NCI-H146 treated with DMSO at 0.1 percent for 48 hours (cell line): ENCODE measurements at regions not wholly inside any gene's neighbourhood (a gene's known extent, or its start where the extent isn't known, plus 50 kb on each side); places are given as distances from the start of the nearest gene placed in this dataset.
"Not testable (repeated sequence)": the region's sequence is repeated elsewhere in the genome, so short reads cannot be mapped to it uniquely, and the experiment has no call there.

Source experiments
- DNase-seq: peaks from one replicate; lab custom pipeline; 2025; ENCODE audit not compliant: unreplicated experiment; lab: John Stamatoyannopoulos, UW

DNA sequence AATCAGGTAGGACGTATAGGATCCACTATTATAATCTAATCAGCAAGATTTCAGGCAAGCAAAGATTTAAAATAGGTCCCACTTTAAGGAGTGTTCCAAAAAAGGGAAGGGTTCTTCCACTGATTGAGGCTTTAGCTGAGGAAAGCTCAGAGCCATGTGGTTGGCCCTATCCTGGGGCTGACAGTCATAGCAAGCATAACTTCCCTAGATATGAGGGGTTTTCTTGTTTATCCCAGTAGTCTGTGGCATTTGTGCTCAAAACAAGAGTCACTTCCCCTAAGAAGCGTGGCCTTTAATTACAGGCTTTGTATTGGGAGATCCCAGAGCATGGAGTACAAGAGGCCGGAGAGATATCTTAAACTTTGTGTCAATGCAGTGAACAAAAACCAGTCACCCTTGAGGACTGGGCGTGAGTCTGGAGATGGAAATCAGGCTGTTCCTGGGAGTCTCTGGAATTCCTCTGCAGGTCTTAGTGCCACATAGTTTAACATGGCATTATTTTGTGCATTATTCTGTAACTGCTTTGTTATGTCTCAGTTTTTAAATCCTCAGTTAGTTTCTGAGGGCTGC lies 136.9 kb upstream of the FBXO11 start:
- DNase-seq: no peak

- DNase-seq: no peak
These were observed 137.4 kb upstream of the FBXO11 start for GRCh38 chr2:48043746-48044145.

GRCh38 chr2:48045613-48046012 lies 139.3 kb upstream of the FBXO11 start:
- DNase-seq: no peak

GRCh38 chr2:48048476-48049171 lies 142.3 kb upstream of the FBXO11 start:
- DNase-seq: no peak

- no peak for DNase-seq
These were observed 143.1 kb upstream of the FBXO11 start for GRCh38 chr2:48049371-48049770.

DNA sequence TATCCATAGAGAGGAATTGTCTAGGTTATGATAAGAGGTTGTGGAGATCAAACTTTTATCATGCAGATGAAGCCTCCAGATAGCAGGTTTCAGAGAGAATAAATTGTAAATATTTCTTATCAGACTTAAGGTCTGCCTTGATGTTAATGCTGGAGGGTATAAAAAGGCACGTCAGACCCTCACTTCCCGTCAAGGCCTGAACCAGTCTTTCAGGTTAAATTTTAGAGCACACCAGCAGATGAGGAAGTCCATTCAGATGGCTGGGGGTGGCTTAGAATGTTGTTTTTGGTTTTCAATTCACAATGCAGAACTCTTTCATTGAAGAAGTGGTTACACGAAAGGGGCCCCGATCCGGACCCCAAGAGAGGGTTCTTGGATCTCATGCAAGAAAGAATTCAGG lies 144.4 kb upstream of the FBXO11 start:
- DNase-seq: no peak

DNA sequence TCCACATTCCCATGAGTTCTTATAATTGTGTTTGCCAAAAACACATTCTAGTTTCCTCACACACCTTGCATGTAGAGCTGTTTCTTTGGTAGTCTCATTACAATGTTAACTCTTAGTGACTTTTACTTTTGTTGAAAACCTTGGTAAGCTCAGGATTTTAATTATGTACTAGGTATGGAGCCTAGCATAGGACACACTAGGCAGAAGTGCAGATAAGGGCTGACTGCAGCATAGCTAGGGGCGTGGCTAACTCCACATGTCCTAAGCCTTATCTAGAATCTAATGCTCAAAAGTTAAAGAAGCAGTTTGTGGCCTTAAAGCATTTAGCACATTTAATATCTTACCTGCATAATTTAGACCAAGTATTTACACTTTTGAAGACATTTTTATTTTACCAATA lies 153.7 kb upstream of the FBXO11 start:
- no peak for DNase-seq

GRCh38 chr2:48061656-48062055 lies 155.4 kb upstream of the FBXO11 start:
- not testable (repeated sequence) for DNase-seq

DNA sequence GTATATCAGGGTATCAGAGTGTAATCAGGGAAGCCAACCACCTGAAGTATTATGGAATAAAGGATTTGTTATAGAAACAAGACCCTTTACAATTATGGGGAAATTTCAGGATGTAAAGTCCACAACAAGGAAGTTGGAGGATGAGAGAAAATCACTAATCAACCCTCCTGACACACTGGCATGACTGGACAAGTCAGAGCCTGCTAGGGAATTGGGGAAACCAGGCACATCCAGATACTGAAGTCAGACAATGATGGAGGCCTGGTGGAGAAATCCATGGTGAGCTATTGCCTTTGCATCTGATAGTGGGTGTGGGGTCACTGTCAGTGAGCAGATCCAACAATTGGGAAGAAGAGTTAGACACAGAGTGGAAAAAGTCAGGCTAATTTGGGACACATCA lies 158.8 kb upstream of the FBXO11 start:
- DNase-seq: no peak

- DNase-seq: no peak
These were observed 159.7 kb upstream of the FBXO11 start for GRCh38 chr2:48066000-48066399.

GRCh38 chr2:48069769-48070168 lies 163.5 kb upstream of the FBXO11 start:
- DNase-seq: no peak

DNA sequence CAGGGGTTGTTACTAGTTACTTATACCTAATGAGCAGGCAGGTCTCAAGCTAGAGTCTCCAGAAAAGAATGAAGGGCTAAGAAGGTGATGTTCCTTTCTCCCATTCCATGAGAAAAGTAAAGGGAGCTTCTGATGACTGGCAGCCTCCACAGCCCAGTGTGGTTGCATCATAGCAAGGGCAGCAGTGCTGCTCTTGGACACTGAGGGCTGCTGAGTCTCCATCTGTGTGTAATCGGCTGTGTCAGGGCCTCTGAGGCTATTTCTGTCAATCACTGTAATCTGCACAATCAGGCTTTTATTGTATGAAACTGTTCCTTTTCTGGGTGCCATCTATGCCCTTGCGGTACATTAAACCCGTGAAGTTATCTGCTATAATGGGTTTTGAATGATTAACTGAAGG lies 164.1 kb upstream of the FBXO11 start:
- DNase-seq: no peak

GRCh38 chr2:48072583-48072982 lies 166.3 kb upstream of the FBXO11 start:
- no peak for DNase-seq

DNA sequence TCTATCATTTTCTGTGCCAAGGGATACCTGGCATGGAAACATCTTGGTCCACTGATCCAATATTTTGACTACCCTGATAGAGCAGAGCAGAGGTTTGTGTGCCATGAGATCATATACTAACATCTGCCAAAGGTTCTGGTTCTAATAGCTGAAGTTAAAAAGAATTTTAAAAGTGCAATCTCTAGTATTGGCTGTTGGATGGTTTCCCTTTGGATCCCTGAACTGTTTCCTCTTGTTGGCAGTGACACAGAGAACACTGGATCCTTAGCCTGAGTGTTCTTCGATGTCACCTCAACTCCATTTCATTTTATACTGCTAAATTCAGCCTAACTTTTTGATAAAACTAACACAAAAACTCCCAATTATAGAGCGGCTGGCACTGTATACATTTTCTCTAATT lies 169.3 kb upstream of the FBXO11 start:
- DNase-seq: no peak

DNA sequence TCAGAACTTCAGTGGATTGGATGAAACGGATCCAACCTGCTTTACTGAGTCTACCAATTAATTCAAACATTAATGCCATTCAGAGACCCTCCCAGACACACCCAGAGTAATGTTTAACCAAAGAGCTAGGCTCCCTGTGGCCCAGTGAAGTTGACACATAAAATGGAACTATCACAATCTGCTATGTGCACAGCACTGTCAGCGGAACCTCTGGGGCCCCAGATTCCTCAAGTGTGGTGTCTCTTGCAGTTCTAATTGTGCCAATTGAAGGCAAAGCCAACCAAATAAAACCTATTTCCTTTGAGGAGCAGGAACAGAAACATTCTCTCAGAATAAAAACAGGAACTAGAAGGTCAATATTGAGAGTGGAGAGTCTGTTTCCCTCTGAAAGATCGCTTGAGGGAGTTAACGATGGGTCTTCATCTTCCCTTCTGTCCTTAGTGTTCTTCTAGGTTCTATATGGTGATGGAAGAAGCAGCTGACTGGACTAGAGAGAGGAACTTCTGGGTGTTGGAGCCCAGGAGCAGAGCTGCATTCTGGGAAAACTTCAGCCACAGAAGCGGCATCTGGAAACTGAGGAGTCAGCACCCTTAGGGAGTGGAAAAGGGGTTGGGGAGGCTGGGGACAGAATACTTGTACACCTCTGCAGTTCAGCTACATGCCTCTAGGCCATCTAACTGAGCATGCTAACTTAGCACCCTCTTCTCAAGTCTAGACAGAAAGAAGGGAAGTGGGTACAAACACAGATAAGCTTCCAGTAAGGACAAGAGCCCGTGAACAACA lies 174.4 kb upstream of the FBXO11 start:
- DNase-seq: no peak

DNA sequence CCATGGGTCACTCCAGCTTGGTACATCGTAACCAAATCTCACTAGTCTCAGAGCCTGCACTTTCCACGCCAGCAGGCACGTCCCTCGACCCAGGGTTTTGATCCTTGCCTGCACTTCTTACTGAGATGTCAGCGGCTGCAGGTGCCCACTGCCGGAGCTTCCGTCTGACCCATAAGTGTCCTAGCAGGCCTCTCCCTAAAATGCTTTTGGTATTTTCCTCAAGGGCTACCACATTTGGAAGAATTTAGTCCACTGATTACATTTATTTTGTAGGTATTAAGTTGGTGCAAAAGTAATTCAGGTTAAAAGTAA lies 175.0 kb upstream of the FBXO11 start:
- no peak for DNase-seq

DNA sequence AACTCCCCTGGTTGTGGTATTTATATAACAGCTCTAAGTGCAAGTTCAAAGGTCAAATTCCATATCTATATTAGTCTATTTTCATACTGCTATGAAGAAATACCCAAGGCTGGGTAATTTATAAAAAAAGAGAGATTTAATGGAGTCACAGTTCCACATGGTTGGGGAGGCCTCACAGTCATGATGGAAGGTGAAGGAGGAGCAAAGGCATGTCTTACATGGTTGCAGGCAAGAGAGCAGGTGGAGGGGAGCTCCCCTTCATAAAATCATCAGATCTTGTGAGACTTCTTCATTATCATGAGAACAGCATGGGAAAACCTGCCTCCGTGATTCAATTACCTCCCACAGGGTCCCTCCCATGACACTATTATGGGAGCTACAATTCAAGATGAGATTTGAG lies 179.6 kb upstream of the FBXO11 start:
- no peak for DNase-seq

GRCh38 chr2:48088994-48089393 lies 182.7 kb upstream of the FBXO11 start:
- DNase-seq: no peak

DNA sequence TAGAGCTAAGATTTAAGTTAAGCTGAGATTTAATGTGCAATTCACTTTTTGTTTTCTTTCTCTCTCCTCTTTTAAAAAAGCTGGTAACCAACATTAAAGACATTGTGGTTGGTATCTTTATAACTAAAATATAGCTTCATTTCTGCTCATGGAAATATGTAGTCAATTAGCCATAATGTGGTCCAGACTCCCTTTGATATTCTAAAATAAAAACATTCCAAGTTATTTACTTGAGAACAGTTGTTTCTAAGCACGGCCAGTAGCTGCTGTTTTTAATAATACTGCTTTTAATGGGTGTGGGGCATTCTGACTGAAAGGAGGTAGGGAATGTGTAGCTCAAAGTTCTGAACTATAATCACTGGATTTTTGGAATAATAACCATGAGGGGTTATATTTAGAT lies 183.3 kb upstream of the FBXO11 start:
- no peak for DNase-seq

DNA sequence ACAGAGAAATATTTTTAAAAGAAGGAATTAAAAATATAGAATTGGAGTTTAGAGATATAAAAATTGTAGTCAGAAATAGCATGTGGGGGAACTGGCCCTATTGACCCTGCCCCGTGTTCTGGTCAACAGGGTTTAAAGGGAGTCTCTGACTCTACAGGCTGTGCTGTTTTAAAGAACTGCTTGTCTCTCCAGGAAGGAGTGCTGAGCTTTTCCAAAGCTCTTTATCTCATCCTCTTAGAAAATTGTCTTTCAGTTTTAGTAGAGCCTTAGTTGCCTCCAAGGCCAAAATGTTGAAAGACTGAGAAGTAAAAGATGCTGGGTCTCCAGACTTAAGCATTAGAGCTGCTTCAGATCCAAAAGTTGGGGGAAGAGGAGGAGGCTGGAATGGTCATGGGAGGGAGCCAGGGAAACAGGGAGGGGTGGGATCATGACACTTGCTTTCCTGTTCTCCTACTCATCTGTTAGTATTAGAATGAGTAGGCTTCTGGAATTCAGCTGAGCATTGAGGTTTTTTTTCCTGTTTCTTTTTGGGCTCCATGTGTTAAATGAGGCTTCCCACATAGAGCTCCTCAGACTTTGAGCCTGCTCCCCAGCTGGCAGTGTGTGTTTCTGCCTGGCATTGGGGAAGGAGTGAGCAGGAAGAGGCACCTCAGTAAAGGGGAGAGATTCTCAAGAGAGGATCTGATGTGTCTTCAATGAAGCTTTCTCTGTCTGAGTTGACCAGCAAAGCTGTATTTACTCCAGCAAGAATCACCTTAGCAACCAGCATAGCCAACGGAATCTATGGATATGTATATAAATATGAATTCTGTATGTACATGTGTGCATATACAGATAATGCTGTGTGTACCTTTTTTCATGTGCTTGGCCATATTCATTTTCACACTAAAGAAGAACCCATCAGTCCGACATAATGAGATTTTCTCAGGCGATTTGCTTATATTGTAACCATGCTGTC lies 186.8 kb upstream of the FBXO11 start:
- no peak for DNase-seq

DNA sequence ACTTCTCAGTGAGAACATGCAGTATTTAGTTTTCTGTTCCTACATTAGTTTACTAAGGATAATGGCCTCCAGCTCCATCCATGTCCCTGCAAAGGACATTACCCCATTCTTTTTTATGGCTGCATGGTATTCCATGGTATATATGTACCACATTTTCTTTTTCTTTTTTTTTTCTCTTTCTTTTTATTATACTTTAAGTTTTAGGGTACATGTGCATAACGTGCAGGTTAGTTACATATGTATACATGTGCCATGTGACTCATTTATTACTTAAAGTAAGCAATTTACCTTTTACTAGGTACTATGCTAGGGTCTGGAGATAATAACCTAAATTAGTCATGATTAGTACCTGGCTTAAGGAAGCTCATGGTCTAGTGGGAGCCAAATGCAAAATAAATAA lies 190.5 kb upstream of the FBXO11 start:
- DNase-seq: not testable (repeated sequence)
